Heart left ventricle (tissue), 16 donors: ENCODE measurements at regions not wholly inside any gene's neighbourhood (a gene's known extent, or its start where the extent isn't known, plus 50 kb on each side); places are given as distances from the start of the nearest gene placed in this dataset.

ENCODE experiments used
- ATAC-seq, 4 donors: fragments of 200-7000 bp; cut with Tn5 transposase; one replicate each; pipeline ENCODE4 v1.9.1; 2020 to 2022; ENCODE audit warnings: moderate library complexity in 4 of 4, mild to moderate bottlenecking in 3 of 4, moderate number of reproducible peaks in 1 of 4
- DNase-seq, 5 donors: peaks; one replicate each; pipeline ENCODE4 v3.0.0-alpha.2; 2020
- H3K27ac ChIP-seq, 12 donors: fragments of 200-600 bp; sonication (generic) in 4 of 12; one replicate each; pipeline versions ENCODE4 v1.5.0 to v1.8.0; 2016 to 2022; ENCODE audit warnings: mild to moderate bottlenecking in 2 of 12
- H3K27me3 ChIP-seq, 9 donors: fragments of 200-600 bp; sonication (generic) in 2 of 9; one replicate each; pipeline versions ENCODE4 v1.5.1 to v1.8.0; 2016 to 2022; ENCODE audit warnings: mild to moderate bottlenecking in 3 of 9
- H3K36me3 ChIP-seq, 9 donors: fragments of 200-600 bp; sonication (generic) in 2 of 9; one replicate each; pipeline versions ENCODE4 v1.5.0 to v1.8.0; 2018 to 2022; ENCODE audit warnings: mild to moderate bottlenecking in 2 of 9
- H3K4me1 ChIP-seq, 12 donors: fragments of 200-600 bp; sonication (generic) in 4 of 12; one replicate each; pipeline versions ENCODE4 v1.5.0 to v1.8.0; 2016 to 2022; ENCODE audit warnings: mild to moderate bottlenecking in 3 of 12
- H3K4me3 ChIP-seq, 12 donors: fragments of 200-600 bp; sonication (generic) in 4 of 12; one replicate each; pipeline versions ENCODE4 v1.5.0 to v1.8.0; 2017 to 2022; ENCODE audit warnings: mild to moderate bottlenecking in 9 of 12, moderate library complexity in 4 of 12
- H3K9me3 ChIP-seq, 12 donors: fragments of 200-600 bp; sonication (generic) in 4 of 12; one replicate each; pipeline versions ENCODE4 v1.5.0 to v1.8.0; 2016 to 2022; ENCODE audit warnings: mild to moderate bottlenecking in 1 of 12
- CTCF ChIP-seq, 12 donors: fragments of 200-600 bp; sonication (generic) in 4 of 12; IDR thresholded peaks; one replicate each; pipeline versions ENCODE4 v1.5.0 to v1.8.0; 2018 to 2022; ENCODE audit warnings: antibody characterized with exemption in 12 of 12, mild to moderate bottlenecking in 5 of 12
- POLR2A ChIP-seq, 2 donors: fragments of 450-650 bp; IDR thresholded peaks; one replicate each; pipeline ENCODE4 v1.6.1; 2017; ENCODE audit warnings: antibody characterized with exemption in 2 of 2, mild to moderate bottlenecking in 2 of 2, moderate library complexity in 2 of 2
- WGBS, 4 donors: extraction: QIAGEN DNeasy Blood & Tissue Kit in 2 of 4; methylation state at CpG; one replicate each; pipeline versions ENCODE4 v1.1.5 to v1.1.7; 2013 to 2018; 5-methylcytosine and 5-hydroxymethylcytosine counted together
- intact Hi-C, 10 donors: fragments of 100-400 bp; cut with DNase I; formaldehyde crosslinking; loops; one replicate each; pipeline versions ENCODE4 v1.11.1 to v1.14.2; 2022
- donor health status: ischemic (EF 13 %, LVEDD 7.1; RV severe dilation, severe dysfunction).
- donor health status: healthy with polysubstance abuse.
- donor health status: DM: no; HTN: yes; CAD: no.
- donor health status: DM: no; HTN: no; CAD: no.
- donor health status: ischemic (EF 25% LVEDD 6.9; RV normal size, moderate dysfunction).
- donor health status: ischemic (EF 25% LVEDD 5.7; RV mildly dilated, moderate dysfunction).
- donor health status: healthy.
- donor health status: DM: yes; HTN: yes; CAD: no.
- donor health status: ischemic (EF 35%, LVEDD 5.7; RV mildly dilated, moderate dysfunction).
- donor health status: nonischemic (EF 11% LVEDD 7.7; RV severe dilation, severe dysfunction).
- donor health status: DM: yes; HTN: yes; CAD: no.
- donor health status: PGD.
- donor health status: ischemic (EF 29% LVEDD 5.4; RV normal size, mild dysfunction).
- donor health status: nonischemic (EF 23%, LVEDD 6.1; RV moderate dilation, normal function).

DNA sequence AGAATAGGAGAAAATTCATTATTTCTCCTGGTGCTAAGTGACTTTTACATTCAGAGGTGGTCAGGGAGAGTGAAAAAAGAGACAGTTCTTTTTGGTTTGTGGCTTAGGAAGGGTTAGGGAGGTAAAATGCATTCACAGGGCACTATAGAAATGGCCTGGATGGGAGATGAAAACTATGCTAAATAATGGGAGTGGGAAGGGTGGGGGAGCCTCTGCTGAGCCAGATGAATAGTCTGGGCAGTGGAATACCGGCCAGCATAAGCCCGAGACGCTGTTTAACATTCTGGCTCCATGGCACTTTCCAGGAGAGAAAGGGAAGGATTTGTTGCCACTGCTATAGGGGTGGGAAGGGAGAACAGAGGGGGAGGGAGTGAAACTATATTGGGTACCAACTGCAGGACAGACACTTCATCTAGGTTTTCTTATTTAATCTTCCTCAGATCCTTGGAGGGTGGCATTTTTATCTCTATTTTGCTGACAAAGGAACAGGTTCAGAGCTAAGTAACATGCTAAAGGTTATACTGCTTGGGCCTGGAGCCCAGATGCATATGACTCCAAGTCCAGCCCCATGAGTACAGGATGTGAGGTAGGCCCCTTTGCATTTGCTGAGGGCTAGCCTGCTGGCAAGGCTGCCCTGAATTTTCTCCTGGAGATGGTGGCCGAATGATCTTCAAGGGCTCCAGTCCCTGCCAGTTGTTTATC, 372.4 kb downstream of the CCSER2 start:
- 55 to 71% (median 62%) methylated on average over 4 of the region's 4 CpGs for WGBS, 4 donors
- DNase-seq (no peak), ATAC-seq (no peak)
- H3K36me3 ChIP-seq: no peaks in the 10 kb centered on the region
- no peak overlapping the region for H3K4me3 ChIP-seq
- H3K4me1 ChIP-seq: no peaks in the 10 kb centered on the region
- H3K27me3 ChIP-seq: no peaks in the 10 kb centered on the region
- intact Hi-C loops: no loop called here
- no peak overlapping the region for H3K27ac ChIP-seq
- TF ChIP-seq CTCF (IDR thresholded peaks at IDR 0.05): no peak
- TF ChIP-seq POLR2A (IDR thresholded peaks at IDR 0.05): no peak
- no peaks in the 10 kb centered on the region for H3K9me3 ChIP-seq

- DNase-seq (no peak), ATAC-seq (no peak)
- TF ChIP-seq CTCF (IDR thresholded peaks at IDR 0.05): no peak
- TF ChIP-seq POLR2A (IDR thresholded peaks at IDR 0.05): no peak
- H3K4me1 ChIP-seq: no peaks in the 10 kb centered on the region
- H3K4me3 ChIP-seq: no peak overlapping the region
- H3K36me3 ChIP-seq: no peaks in the 10 kb centered on the region
- no peak overlapping the region for H3K27ac ChIP-seq
- H3K9me3 ChIP-seq: no peaks in the 10 kb centered on the region
- H3K27me3 ChIP-seq: no peaks in the 10 kb centered on the region
- intact Hi-C loops: no loop called here
- WGBS, 4 donors: 72 to 86% (median 78%) methylated on average over 3 of the region's 3 CpGs
These were observed 373.0 kb downstream of the CCSER2 start for GRCh38 chr10:84701370-84701720.

GRCh38 chr10:84704101-84704500, 375.7 kb downstream of the CCSER2 start:
- Histone ChIP-seq H3K27me3 (no peaks in the 10 kb centered on the region), H3K9me3 (no peaks in the 10 kb centered on the region), H3K4me1 (no peaks in the 10 kb centered on the region), H3K36me3 (no peaks in the 10 kb centered on the region), H3K27ac (no peak overlapping the region), H3K4me3 (no peak overlapping the region)
- DNase-seq: no peak
- 69 to 97% (median 80%) methylated on average over 3 of the region's 3 CpGs for WGBS, 4 donors
- intact Hi-C loops: no loop called here
- TF ChIP-seq CTCF (IDR thresholded peaks at IDR 0.05) (no peak), POLR2A (IDR thresholded peaks at IDR 0.05) (no peak)
- ATAC-seq: no peak

DNA sequence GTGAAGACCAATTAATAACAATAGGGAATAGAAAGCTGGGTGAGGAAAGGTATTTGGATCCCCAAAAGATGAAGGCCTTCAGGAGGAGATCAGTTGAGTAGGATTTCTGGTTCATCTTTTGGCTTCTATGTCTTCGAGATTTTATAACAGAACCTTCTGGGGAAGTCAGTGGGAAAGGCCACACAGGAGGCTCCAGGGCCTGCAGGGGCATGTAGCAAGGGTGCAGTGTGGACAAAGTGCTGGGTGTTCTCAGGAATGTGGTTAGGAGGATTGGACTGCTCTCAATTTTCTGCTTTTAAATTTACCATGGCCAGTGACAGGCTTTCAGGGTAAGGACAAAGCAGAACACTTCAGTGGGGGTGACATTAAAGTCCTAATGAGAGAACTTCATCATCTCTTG, 378.0 kb downstream of the CCSER2 start:
- no peaks in the 10 kb centered on the region for H3K9me3 ChIP-seq
- H3K36me3 ChIP-seq: no peaks in the 10 kb centered on the region
- H3K4me3 ChIP-seq: no peak overlapping the region
- 59 to 74% (median 66%) methylated on average over 1 of the region's 1 CpG for WGBS, 4 donors
- no peak for ATAC-seq
- no peak for DNase-seq
- peak overlapping the region in 1 of 12 donors; percentile 63 for H3K27ac ChIP-seq
- no peaks in the 10 kb centered on the region for H3K27me3 ChIP-seq
- intact Hi-C loops: no loop called here
- TF ChIP-seq CTCF (IDR thresholded peaks at IDR 0.05) (no peak), POLR2A (IDR thresholded peaks at IDR 0.05) (no peak)
- H3K4me1 ChIP-seq: no peaks in the 10 kb centered on the region
